ENCODE measurements at regions not wholly inside any gene's neighbourhood (a gene's known extent, or its start where the extent isn't known, plus 50 kb on each side); places are given as distances from the start of the nearest gene placed in this dataset.

DNA sequence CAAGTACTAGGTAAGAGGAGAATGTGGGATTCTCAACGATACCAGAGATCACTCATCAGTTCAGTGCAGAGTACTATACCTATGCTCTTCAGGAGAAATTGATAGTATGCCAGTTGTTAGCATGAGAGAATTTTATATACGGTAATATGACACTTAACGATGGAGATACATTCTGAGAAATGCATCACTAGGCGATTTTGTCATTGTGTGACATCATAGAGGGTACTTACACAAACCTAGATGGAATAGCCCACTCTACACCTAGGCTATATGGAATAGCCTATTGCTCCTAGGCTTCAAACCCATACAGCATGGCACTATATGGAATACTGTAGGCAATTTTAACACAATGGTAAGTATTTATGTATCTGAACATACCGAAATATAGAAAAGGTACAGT is 140.2 kb downstream of the SLIT2 start:
- H3K4me3 Mint-ChIP-seq: no peak overlapping the region
- no peaks in the 10 kb centered on the region for H3K36me3 Mint-ChIP-seq
- H3K27ac Mint-ChIP-seq: no peak overlapping the region
- no peak for DNase-seq
- H3K9me3 Mint-ChIP-seq: peaks cover 0 to 4% (median 0%) of the 10 kb centered on the region in 11 donors
- ChIA-PET POLR2A (no interaction called here), CTCF (no interaction called here)
- H3K4me1 Mint-ChIP-seq: no peaks in the 10 kb centered on the region
- H3K4me1 ChIP-seq (ENCODE audit: control insufficient read depth in 2 of 2, insufficient read depth in 2 of 2, low read length in 2 of 2): no peaks in the 10 kb centered on the region
- H3K9me3 ChIP-seq (ENCODE audit: control insufficient read depth in 2 of 3, low read length in 3 of 3): no peaks in the 10 kb centered on the region
- intact Hi-C loops (cut with micrococcal nuclease): no loop called here
- no peaks in the 10 kb centered on the region for H3K27me3 ChIP-seq (ENCODE audit: control insufficient read depth in 2 of 2, insufficient read depth in 2 of 2, low read length in 2 of 2)
- peaks cover 0 to 10% (median 0%) of the 10 kb centered on the region in 5 donors for H3K27me3 Mint-ChIP-seq
- ATAC-seq: no peak
- H3K36me3 ChIP-seq (ENCODE audit: control insufficient read depth in 2 of 3, insufficient read depth in 3 of 3, low read length in 3 of 3): no peaks in the 10 kb centered on the region
- H3K4me3 ChIP-seq (ENCODE audit: low read length): no peak overlapping the region
- no peak overlapping the region for H3K27ac ChIP-seq (ENCODE audit: low read depth, low read length)

DNA sequence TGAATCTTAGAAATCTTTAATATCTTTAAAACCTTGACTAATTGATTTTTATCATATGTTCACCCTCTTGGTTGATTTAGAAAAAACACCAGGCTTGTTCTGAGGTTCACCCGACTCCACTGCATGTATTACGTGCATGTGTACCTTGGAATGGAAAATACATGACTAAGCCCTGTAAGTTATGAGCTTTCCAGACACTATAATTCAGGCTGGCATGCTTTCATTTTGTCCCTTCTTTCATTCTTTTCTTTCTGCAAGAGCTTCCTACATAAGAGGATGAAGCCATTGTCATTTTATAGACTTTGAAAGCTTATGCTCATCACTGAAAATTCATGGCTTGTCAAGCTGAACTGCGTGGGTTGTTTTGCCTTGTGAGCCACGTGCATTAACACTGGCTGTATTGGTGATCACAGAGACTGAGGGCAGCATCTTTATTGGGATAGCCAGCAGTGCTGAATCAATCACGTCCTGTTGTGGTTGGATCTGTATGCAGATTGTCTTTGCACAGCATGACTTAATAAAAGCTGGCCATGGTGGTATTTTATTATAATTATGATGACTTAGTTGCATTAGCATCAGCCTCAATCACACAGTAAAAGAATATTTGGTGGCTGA is 141.9 kb downstream of the SLIT2 start:
- Histone ChIP-seq H3K27me3 (ENCODE audit: control insufficient read depth in 2 of 2, insufficient read depth in 2 of 2, low read length in 2 of 2) (no peaks in the 10 kb centered on the region), H3K4me3 (ENCODE audit: low read length) (no peak overlapping the region), H3K9me3 (ENCODE audit: control insufficient read depth in 2 of 3, low read length in 3 of 3) (no peaks in the 10 kb centered on the region), H3K4me1 (ENCODE audit: control insufficient read depth in 2 of 2, insufficient read depth in 2 of 2, low read length in 2 of 2) (no peaks in the 10 kb centered on the region), H3K36me3 (ENCODE audit: control insufficient read depth in 2 of 3, insufficient read depth in 3 of 3, low read length in 3 of 3) (no peaks in the 10 kb centered on the region), H3K27ac (ENCODE audit: low read depth, low read length) (no peak overlapping the region)
- Mint-ChIP-seq H3K27me3 (no peaks in the 10 kb centered on the region), H3K27ac (no peak overlapping the region), H3K4me3 (no peak overlapping the region), H3K9me3 (no peaks in the 10 kb centered on the region), H3K4me1 (no peaks in the 10 kb centered on the region), H3K36me3 (no peaks in the 10 kb centered on the region)
- ATAC-seq (no peak), DNase-seq (no peak)
- intact Hi-C loops (cut with micrococcal nuclease): no loop called here
- POLR2A ChIA-PET: no interaction called here
- CTCF ChIA-PET: no interaction called here

GRCh38 chr4:20394512-20394911 is 142.8 kb downstream of the SLIT2 start:
- H3K4me1 ChIP-seq (ENCODE audit: control insufficient read depth in 2 of 2, insufficient read depth in 2 of 2, low read length in 2 of 2): no peaks in the 10 kb centered on the region
- no peak for DNase-seq
- intact Hi-C loops (cut with micrococcal nuclease): no loop called here
- CTCF ChIA-PET: no interaction called here
- peaks cover 0 to 2% (median 0%) of the 10 kb centered on the region in 5 donors for H3K27me3 Mint-ChIP-seq
- H3K27ac ChIP-seq (ENCODE audit: low read depth, low read length): no peak overlapping the region
- H3K27ac Mint-ChIP-seq: no peak overlapping the region
- H3K4me1 Mint-ChIP-seq: no peaks in the 10 kb centered on the region
- ATAC-seq: no peak
- no peaks in the 10 kb centered on the region for H3K27me3 ChIP-seq (ENCODE audit: control insufficient read depth in 2 of 2, insufficient read depth in 2 of 2, low read length in 2 of 2)
- H3K4me3 Mint-ChIP-seq: no peak overlapping the region
- H3K9me3 Mint-ChIP-seq: no peaks in the 10 kb centered on the region
- no peaks in the 10 kb centered on the region for H3K36me3 Mint-ChIP-seq
- H3K36me3 ChIP-seq (ENCODE audit: control insufficient read depth in 2 of 3, insufficient read depth in 3 of 3, low read length in 3 of 3): no peaks in the 10 kb centered on the region
- POLR2A ChIA-PET: no interaction called here
- no peaks in the 10 kb centered on the region for H3K9me3 ChIP-seq (ENCODE audit: control insufficient read depth in 2 of 3, low read length in 3 of 3)
- no peak overlapping the region for H3K4me3 ChIP-seq (ENCODE audit: low read length)

GRCh38 chr4:20395160-20395773 is 143.6 kb downstream of the SLIT2 start:
- CTCF ChIA-PET: no interaction called here
- Histone ChIP-seq H3K36me3 (ENCODE audit: control insufficient read depth in 2 of 3, insufficient read depth in 3 of 3, low read length in 3 of 3) (no peaks in the 10 kb centered on the region), H3K9me3 (ENCODE audit: control insufficient read depth in 2 of 3, low read length in 3 of 3) (no peaks in the 10 kb centered on the region), H3K27ac (ENCODE audit: low read depth, low read length) (no peak overlapping the region), H3K4me3 (ENCODE audit: low read length) (no peak overlapping the region), H3K27me3 (ENCODE audit: control insufficient read depth in 2 of 2, insufficient read depth in 2 of 2, low read length in 2 of 2) (no peaks in the 10 kb centered on the region), H3K4me1 (ENCODE audit: control insufficient read depth in 2 of 2, insufficient read depth in 2 of 2, low read length in 2 of 2) (no peaks in the 10 kb centered on the region)
- POLR2A ChIA-PET: no interaction called here
- H3K36me3 Mint-ChIP-seq: no peaks in the 10 kb centered on the region
- ATAC-seq (no peak), DNase-seq (no peak)
- peaks cover 0 to 9% (median 0%) of the 10 kb centered on the region in 5 donors for H3K27me3 Mint-ChIP-seq
- H3K4me1 Mint-ChIP-seq: no peaks in the 10 kb centered on the region
- intact Hi-C loops (cut with micrococcal nuclease): loop anchor here (1.0 kb wide), 1 partner anchor 290 kb away; no protein-coding TSS in a partner anchor
- H3K4me3 Mint-ChIP-seq: no peak overlapping the region
- no peaks in the 10 kb centered on the region for H3K9me3 Mint-ChIP-seq
- no peak overlapping the region for H3K27ac Mint-ChIP-seq

DNA sequence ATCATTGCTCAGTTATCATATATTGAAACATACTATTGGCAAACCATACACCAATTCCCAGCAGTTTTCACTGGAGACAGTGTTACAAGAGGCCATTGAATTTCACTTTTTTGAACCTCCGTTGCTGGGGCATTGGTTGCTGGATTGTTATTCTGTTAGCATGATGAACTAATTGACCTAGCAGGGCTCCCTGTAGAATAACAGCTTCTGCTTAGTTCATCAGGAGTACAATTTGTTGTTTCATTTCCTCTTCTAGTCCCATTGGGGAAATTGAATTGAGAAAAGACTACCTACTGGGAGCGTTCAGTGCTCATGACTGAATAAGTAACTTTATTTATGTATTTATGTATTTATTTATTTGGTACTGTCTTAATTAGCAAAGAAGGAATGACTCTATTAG is 151.6 kb downstream of the SLIT2 start:
- intact Hi-C loops (cut with micrococcal nuclease): no loop called here
- ATAC-seq (no peak), DNase-seq (no peak)
- no peak overlapping the region for H3K4me3 Mint-ChIP-seq
- H3K9me3 Mint-ChIP-seq: peaks cover 0 to 2% (median 0%) of the 10 kb centered on the region in 11 donors
- Histone ChIP-seq H3K27me3 (ENCODE audit: control insufficient read depth in 2 of 2, insufficient read depth in 2 of 2, low read length in 2 of 2) (no peaks in the 10 kb centered on the region), H3K4me3 (ENCODE audit: low read length) (no peak overlapping the region), H3K27ac (ENCODE audit: low read depth, low read length) (no peak overlapping the region), H3K4me1 (ENCODE audit: control insufficient read depth in 2 of 2, insufficient read depth in 2 of 2, low read length in 2 of 2) (no peaks in the 10 kb centered on the region), H3K9me3 (ENCODE audit: control insufficient read depth in 2 of 3, low read length in 3 of 3) (no peaks in the 10 kb centered on the region), H3K36me3 (ENCODE audit: control insufficient read depth in 2 of 3, insufficient read depth in 3 of 3, low read length in 3 of 3) (no peaks in the 10 kb centered on the region)
- POLR2A ChIA-PET: no interaction called here
- no peaks in the 10 kb centered on the region for H3K4me1 Mint-ChIP-seq
- CTCF ChIA-PET: no interaction called here
- no peak overlapping the region for H3K27ac Mint-ChIP-seq
- peaks cover 0 to 11% (median 2%) of the 10 kb centered on the region in 5 donors for H3K27me3 Mint-ChIP-seq
- H3K36me3 Mint-ChIP-seq: no peaks in the 10 kb centered on the region

GRCh38 chr4:20403846-20404245 is 152.1 kb downstream of the SLIT2 start:
- no peaks in the 10 kb centered on the region for H3K9me3 ChIP-seq (ENCODE audit: control insufficient read depth in 2 of 3, low read length in 3 of 3)
- no peaks in the 10 kb centered on the region for H3K4me1 ChIP-seq (ENCODE audit: control insufficient read depth in 2 of 2, insufficient read depth in 2 of 2, low read length in 2 of 2)
- H3K36me3 ChIP-seq (ENCODE audit: control insufficient read depth in 2 of 3, insufficient read depth in 3 of 3, low read length in 3 of 3): no peaks in the 10 kb centered on the region
- no peak overlapping the region for H3K4me3 ChIP-seq (ENCODE audit: low read length)
- CTCF ChIA-PET: no interaction called here
- Mint-ChIP-seq H3K4me1 (no peaks in the 10 kb centered on the region), H3K9me3 (peaks cover 0 to 2% (median 0%) of the 10 kb centered on the region in 11 donors), H3K36me3 (no peaks in the 10 kb centered on the region), H3K27me3 (peaks cover 0 to 11% (median 2%) of the 10 kb centered on the region in 5 donors), H3K4me3 (no peak overlapping the region), H3K27ac (no peak overlapping the region)
- no peak for ATAC-seq
- H3K27me3 ChIP-seq (ENCODE audit: control insufficient read depth in 2 of 2, insufficient read depth in 2 of 2, low read length in 2 of 2): no peaks in the 10 kb centered on the region
- DNase-seq: no peak
- intact Hi-C loops (cut with micrococcal nuclease): no loop called here
- POLR2A ChIA-PET: no interaction called here
- no peak overlapping the region for H3K27ac ChIP-seq (ENCODE audit: low read depth, low read length)

DNA sequence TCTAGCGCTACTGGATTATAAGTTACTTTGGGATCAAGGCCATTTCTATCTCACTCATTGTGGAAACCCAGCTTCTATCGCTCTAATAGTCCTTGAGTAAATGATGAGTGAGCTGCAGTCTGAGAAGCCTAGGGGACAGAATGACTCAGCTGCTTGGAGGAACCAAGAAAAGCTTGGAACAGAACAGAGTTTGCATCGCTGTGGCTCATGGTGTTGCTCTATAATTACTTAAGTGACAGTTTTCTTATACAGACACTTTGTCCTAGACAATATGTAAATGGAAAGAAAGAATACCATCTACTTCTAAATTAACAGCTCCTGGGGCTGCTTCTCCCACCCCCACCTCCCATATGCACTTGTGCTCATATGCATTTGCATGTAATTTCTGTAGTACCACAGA is 156.9 kb downstream of the SLIT2 start:
- no peaks in the 10 kb centered on the region for H3K4me1 ChIP-seq (ENCODE audit: control insufficient read depth in 2 of 2, insufficient read depth in 2 of 2, low read length in 2 of 2)
- Mint-ChIP-seq H3K4me3 (no peak overlapping the region), H3K27me3 (peaks cover 0 to 6% (median 0%) of the 10 kb centered on the region in 5 donors), H3K36me3 (no peaks in the 10 kb centered on the region), H3K27ac (no peak overlapping the region), H3K4me1 (no peaks in the 10 kb centered on the region), H3K9me3 (peaks cover 0 to 2% (median 0%) of the 10 kb centered on the region in 11 donors)
- DNase-seq (no peak), ATAC-seq (no peak)
- no peaks in the 10 kb centered on the region for H3K27me3 ChIP-seq (ENCODE audit: control insufficient read depth in 2 of 2, insufficient read depth in 2 of 2, low read length in 2 of 2)
- H3K27ac ChIP-seq (ENCODE audit: low read depth, low read length): no peak overlapping the region
- H3K36me3 ChIP-seq (ENCODE audit: control insufficient read depth in 2 of 3, insufficient read depth in 3 of 3, low read length in 3 of 3): no peaks in the 10 kb centered on the region
- H3K4me3 ChIP-seq (ENCODE audit: low read length): no peak overlapping the region
- intact Hi-C loops (cut with micrococcal nuclease): no loop called here
- CTCF ChIA-PET: no interaction called here
- no peaks in the 10 kb centered on the region for H3K9me3 ChIP-seq (ENCODE audit: control insufficient read depth in 2 of 3, low read length in 3 of 3)
- POLR2A ChIA-PET: no interaction called here

Data from naive thymus-derived CD4-positive, alpha-beta T cell (primary cell).